ENCODE measurements at regions not wholly inside any gene's neighbourhood (a gene's known extent, or its start where the extent isn't known, plus 50 kb on each side); places are given as distances from the start of the nearest gene placed in this dataset.

GRCh38 chr21:18759751-18760161 lies 356.2 kb upstream of the TMPRSS15 start:
- TF ChIP-seq CREB1 (IDR thresholded peaks at IDR 0.05; ENCODE audit: low read depth) (no peak), TEAD4 (IDR thresholded peaks at IDR 0.05) (no peak), FOXM1 (IDR thresholded peaks at IDR 0.05; ENCODE audit: borderline replicate concordance, low read depth) (no peak), CEBPB (IDR thresholded peaks at IDR 0.05) (no peak), EP300 (IDR thresholded peaks at IDR 0.05; ENCODE audit: borderline replicate concordance) (no peak), YY1 (IDR thresholded peaks at IDR 0.05; ENCODE audit: low read depth) (no peak), TCF12 (IDR thresholded peaks at IDR 0.05; ENCODE audit: low read depth) (no peak), TAF1 (IDR thresholded peaks at IDR 0.05; ENCODE audit: low read depth) (no peak), MAX (IDR thresholded peaks at IDR 0.05) (no peak), EGR1 (IDR thresholded peaks at IDR 0.05) (no peak), NFIC (IDR thresholded peaks at IDR 0.05) (no peak), RAD21 (IDR thresholded peaks at IDR 0.05; ENCODE audit: low read depth) (no peak), REST (IDR thresholded peaks at IDR 0.05; ENCODE audit: low read depth) (no peak), ZBTB7A (IDR thresholded peaks at IDR 0.05; ENCODE audit: low read depth) (no peak)

- no peak for TF ChIP-seq TAF1 (IDR thresholded peaks at IDR 0.05; ENCODE audit: low read depth)
- no peak for TF ChIP-seq TCF12 (IDR thresholded peaks at IDR 0.05; ENCODE audit: low read depth)
- no peak for TF ChIP-seq CREB1 (IDR thresholded peaks at IDR 0.05; ENCODE audit: low read depth)
- TF ChIP-seq MAX (IDR thresholded peaks at IDR 0.05): no peak
- no peak for TF ChIP-seq YY1 (IDR thresholded peaks at IDR 0.05; ENCODE audit: low read depth)
- TF ChIP-seq ZBTB7A (IDR thresholded peaks at IDR 0.05; ENCODE audit: low read depth): no peak
- no peak for TF ChIP-seq EP300 (IDR thresholded peaks at IDR 0.05; ENCODE audit: borderline replicate concordance)
- no peak for TF ChIP-seq CEBPB (IDR thresholded peaks at IDR 0.05)
- TF ChIP-seq RAD21 (IDR thresholded peaks at IDR 0.05; ENCODE audit: low read depth): no peak
- TF ChIP-seq EGR1 (IDR thresholded peaks at IDR 0.05): no peak
- TF ChIP-seq REST (IDR thresholded peaks at IDR 0.05; ENCODE audit: low read depth): no peak
- TF ChIP-seq TEAD4 (IDR thresholded peaks at IDR 0.05): no peak
- TF ChIP-seq USF1 (IDR thresholded peaks at IDR 0.05): no peak
- no peak for TF ChIP-seq NFIC (IDR thresholded peaks at IDR 0.05)
- no peak for TF ChIP-seq FOXM1 (IDR thresholded peaks at IDR 0.05; ENCODE audit: borderline replicate concordance, low read depth)
Measured at GRCh38 chr21:18760247-18760646, 356.7 kb upstream of the TMPRSS15 start.

- TF ChIP-seq CREB1 (IDR thresholded peaks at IDR 0.05; ENCODE audit: low read depth) (no peak), ZBTB7A (IDR thresholded peaks at IDR 0.05; ENCODE audit: low read depth) (no peak), TAF1 (IDR thresholded peaks at IDR 0.05; ENCODE audit: low read depth) (no peak), TEAD4 (IDR thresholded peaks at IDR 0.05) (no peak), CEBPB (IDR thresholded peaks at IDR 0.05) (no peak), TCF12 (IDR thresholded peaks at IDR 0.05; ENCODE audit: low read depth) (no peak), MAX (IDR thresholded peaks at IDR 0.05) (no peak), EP300 (IDR thresholded peaks at IDR 0.05; ENCODE audit: borderline replicate concordance) (no peak), RAD21 (IDR thresholded peaks at IDR 0.05; ENCODE audit: low read depth) (no peak), USF1 (IDR thresholded peaks at IDR 0.05) (no peak), EGR1 (IDR thresholded peaks at IDR 0.05) (no peak), REST (IDR thresholded peaks at IDR 0.05; ENCODE audit: low read depth) (no peak), FOXM1 (IDR thresholded peaks at IDR 0.05; ENCODE audit: borderline replicate concordance, low read depth) (no peak), NFIC (IDR thresholded peaks at IDR 0.05) (no peak), YY1 (IDR thresholded peaks at IDR 0.05; ENCODE audit: low read depth) (no peak)
Measured at GRCh38 chr21:18764720-18765119, 361.1 kb upstream of the TMPRSS15 start.

GRCh38 chr21:18769599-18769998 lies 366.0 kb upstream of the TMPRSS15 start:
- TF ChIP-seq MAX (IDR thresholded peaks at IDR 0.05) (no peak), USF1 (IDR thresholded peaks at IDR 0.05) (no peak), CEBPB (IDR thresholded peaks at IDR 0.05) (no peak), NFIC (IDR thresholded peaks at IDR 0.05) (no peak), FOXM1 (IDR thresholded peaks at IDR 0.05; ENCODE audit: borderline replicate concordance, low read depth) (no peak), EP300 (IDR thresholded peaks at IDR 0.05; ENCODE audit: borderline replicate concordance) (no peak), ZBTB7A (IDR thresholded peaks at IDR 0.05; ENCODE audit: low read depth) (no peak)
